ENCODE measurements at regions not wholly inside any gene's neighbourhood (a gene's known extent, or its start where the extent isn't known, plus 50 kb on each side); places are given as distances from the start of the nearest gene placed in this dataset.
A peak's percentile ranks its signal among the peaks of the same experiment; 100 is the strongest.

DNA sequence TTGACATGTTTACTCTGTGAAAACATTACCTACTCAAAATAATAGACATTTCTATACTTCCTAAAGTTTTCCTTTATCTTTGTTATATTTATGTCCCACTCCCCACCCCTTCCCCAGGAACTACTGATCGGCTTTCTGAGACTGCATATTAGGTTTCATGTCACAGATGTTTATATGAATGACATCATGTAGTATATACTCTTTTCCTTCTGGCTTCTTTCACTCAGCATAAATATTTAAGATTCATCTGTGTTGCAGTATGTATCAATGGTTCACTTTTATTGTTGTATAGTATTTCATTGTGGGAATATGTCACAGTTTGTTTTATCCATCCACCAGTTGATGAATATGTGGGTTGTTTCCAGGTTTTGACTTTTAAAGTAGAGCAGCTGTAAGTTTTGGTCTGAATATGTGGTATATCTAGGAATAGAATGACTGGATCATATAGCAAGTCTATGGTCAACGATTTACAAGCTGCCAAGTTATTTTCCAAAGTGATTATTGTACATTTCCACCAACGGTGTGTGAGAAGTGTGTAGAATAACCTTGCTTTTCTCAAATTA is 73.8 kb upstream of the CAV2 start (continued):
- TF ChIP-seq, protein P1, sequence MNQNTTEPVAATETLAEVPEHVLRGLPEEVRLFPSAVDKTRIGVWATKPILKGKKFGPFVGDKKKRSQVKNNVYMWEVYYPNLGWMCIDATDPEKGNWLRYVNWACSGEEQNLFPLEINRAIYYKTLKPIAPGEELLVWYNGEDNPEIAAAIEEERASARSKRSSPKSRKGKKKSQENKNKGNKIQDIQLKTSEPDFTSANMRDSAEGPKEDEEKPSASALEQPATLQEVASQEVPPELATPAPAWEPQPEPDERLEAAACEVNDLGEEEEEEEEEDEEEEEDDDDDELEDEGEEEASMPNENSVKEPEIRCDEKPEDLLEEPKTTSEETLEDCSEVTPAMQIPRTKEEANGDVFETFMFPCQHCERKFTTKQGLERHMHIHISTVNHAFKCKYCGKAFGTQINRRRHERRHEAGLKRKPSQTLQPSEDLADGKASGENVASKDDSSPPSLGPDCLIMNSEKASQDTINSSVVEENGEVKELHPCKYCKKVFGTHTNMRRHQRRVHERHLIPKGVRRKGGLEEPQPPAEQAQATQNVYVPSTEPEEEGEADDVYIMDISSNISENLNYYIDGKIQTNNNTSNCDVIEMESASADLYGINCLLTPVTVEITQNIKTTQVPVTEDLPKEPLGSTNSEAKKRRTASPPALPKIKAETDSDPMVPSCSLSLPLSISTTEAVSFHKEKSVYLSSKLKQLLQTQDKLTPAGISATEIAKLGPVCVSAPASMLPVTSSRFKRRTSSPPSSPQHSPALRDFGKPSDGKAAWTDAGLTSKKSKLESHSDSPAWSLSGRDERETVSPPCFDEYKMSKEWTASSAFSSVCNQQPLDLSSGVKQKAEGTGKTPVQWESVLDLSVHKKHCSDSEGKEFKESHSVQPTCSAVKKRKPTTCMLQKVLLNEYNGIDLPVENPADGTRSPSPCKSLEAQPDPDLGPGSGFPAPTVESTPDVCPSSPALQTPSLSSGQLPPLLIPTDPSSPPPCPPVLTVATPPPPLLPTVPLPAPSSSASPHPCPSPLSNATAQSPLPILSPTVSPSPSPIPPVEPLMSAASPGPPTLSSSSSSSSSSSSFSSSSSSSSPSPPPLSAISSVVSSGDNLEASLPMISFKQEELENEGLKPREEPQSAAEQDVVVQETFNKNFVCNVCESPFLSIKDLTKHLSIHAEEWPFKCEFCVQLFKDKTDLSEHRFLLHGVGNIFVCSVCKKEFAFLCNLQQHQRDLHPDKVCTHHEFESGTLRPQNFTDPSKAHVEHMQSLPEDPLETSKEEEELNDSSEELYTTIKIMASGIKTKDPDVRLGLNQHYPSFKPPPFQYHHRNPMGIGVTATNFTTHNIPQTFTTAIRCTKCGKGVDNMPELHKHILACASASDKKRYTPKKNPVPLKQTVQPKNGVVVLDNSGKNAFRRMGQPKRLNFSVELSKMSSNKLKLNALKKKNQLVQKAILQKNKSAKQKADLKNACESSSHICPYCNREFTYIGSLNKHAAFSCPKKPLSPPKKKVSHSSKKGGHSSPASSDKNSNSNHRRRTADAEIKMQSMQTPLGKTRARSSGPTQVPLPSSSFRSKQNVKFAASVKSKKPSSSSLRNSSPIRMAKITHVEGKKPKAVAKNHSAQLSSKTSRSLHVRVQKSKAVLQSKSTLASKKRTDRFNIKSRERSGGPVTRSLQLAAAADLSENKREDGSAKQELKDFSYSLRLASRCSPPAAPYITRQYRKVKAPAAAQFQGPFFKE (tag by site-specific recombination; IDR thresholded peaks at IDR 0.05; ENCODE audit: borderline replicate concordance): no peak
- TF ChIP-seq ZSCAN23 (tag by site-specific recombination; IDR thresholded peaks at IDR 0.05) (no peak), ZNF140 (tag by site-specific recombination; IDR thresholded peaks at IDR 0.05) (no peak), WT1 (tag by site-specific recombination; IDR thresholded peaks at IDR 0.05) (no peak), ZBTB21 (tag by site-specific recombination; IDR thresholded peaks at IDR 0.05) (no peak), ZNF677 (tag by site-specific recombination; IDR thresholded peaks at IDR 0.05) (no peak), ZNF600 (tag by site-specific recombination; IDR thresholded peaks at IDR 0.05) (no peak), ZBTB17 (tag by site-specific recombination; IDR thresholded peaks at IDR 0.05) (peak; percentile 83), ZNF211 (tag by site-specific recombination; IDR thresholded peaks at IDR 0.05; ENCODE audit: low read depth) (0 out of 2 replicates have a peak, but pooled peaks have one; percentile 17), BCL11B (tag by site-specific recombination; IDR thresholded peaks at IDR 0.05; ENCODE audit: low read depth) (no peak), ZNF830 (tag by site-specific recombination; IDR thresholded peaks at IDR 0.05; ENCODE audit: low read depth) (no peak), ZNF792 (tag by site-specific recombination; IDR thresholded peaks at IDR 0.05) (no peak), PRDM1 (tag by site-specific recombination; IDR thresholded peaks at IDR 0.05) (no peak), ZNF530 (tag by site-specific recombination; IDR thresholded peaks at IDR 0.05; ENCODE audit: low read depth) (no peak), KLF7 (tag by site-specific recombination; IDR thresholded peaks at IDR 0.05; ENCODE audit: borderline replicate concordance) (no peak), ZNF10 (tag by site-specific recombination; IDR thresholded peaks at IDR 0.05) (no peak), ZNF610 (tag by site-specific recombination; IDR thresholded peaks at IDR 0.05; ENCODE audit: borderline replicate concordance) (no peak), OSR2 (tag by site-specific recombination; IDR thresholded peaks at IDR 0.05) (peak; percentile 37; the same call in 1 of the 2 replicates), ZNF366 (tag by site-specific recombination; conservative IDR thresholded peaks at IDR 0.05) (peak; percentile 67), GLI2 (tag by site-specific recombination; IDR thresholded peaks at IDR 0.05; ENCODE audit: borderline replicate concordance, low read depth) (no peak), ZNF239 (tag by site-specific recombination; IDR thresholded peaks at IDR 0.05) (no peak), ZNF184 (tag by site-specific recombination; IDR thresholded peaks at IDR 0.05) (no peak; the same call in 1 of the 2 replicates), ZNF138 (tag by site-specific recombination; IDR thresholded peaks at IDR 0.05; ENCODE audit: borderline replicate concordance) (no peak)
- TF ChIP-seq, protein P2, sequence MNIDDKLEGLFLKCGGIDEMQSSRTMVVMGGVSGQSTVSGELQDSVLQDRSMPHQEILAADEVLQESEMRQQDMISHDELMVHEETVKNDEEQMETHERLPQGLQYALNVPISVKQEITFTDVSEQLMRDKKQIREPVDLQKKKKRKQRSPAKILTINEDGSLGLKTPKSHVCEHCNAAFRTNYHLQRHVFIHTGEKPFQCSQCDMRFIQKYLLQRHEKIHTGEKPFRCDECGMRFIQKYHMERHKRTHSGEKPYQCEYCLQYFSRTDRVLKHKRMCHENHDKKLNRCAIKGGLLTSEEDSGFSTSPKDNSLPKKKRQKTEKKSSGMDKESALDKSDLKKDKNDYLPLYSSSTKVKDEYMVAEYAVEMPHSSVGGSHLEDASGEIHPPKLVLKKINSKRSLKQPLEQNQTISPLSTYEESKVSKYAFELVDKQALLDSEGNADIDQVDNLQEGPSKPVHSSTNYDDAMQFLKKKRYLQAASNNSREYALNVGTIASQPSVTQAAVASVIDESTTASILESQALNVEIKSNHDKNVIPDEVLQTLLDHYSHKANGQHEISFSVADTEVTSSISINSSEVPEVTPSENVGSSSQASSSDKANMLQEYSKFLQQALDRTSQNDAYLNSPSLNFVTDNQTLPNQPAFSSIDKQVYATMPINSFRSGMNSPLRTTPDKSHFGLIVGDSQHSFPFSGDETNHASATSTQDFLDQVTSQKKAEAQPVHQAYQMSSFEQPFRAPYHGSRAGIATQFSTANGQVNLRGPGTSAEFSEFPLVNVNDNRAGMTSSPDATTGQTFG (tag by site-specific recombination; IDR thresholded peaks at IDR 0.05; ENCODE audit: borderline replicate concordance): no peak
- TF ChIP-seq, protein P3, sequence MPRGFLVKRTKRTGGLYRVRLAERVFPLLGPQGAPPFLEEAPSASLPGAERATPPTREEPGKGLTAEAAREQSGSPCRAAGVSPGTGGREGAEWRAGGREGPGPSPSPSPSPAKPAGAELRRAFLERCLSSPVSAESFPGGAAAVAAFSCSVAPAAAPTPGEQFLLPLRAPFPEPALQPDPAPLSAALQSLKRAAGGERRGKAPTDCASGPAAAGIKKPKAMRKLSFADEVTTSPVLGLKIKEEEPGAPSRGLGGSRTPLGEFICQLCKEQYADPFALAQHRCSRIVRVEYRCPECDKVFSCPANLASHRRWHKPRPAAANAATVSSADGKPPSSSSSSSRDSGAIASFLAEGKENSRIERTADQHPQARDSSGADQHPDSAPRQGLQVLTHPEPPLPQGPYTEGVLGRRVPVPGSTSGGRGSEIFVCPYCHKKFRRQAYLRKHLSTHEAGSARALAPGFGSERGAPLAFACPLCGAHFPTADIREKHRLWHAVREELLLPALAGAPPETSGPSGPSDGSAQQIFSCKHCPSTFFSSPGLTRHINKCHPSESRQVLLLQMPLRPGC (tag by site-specific recombination; IDR thresholded peaks at IDR 0.05): peak; percentile 57; the same call in 1 of the 2 replicates
- TF ChIP-seq, protein P4, sequence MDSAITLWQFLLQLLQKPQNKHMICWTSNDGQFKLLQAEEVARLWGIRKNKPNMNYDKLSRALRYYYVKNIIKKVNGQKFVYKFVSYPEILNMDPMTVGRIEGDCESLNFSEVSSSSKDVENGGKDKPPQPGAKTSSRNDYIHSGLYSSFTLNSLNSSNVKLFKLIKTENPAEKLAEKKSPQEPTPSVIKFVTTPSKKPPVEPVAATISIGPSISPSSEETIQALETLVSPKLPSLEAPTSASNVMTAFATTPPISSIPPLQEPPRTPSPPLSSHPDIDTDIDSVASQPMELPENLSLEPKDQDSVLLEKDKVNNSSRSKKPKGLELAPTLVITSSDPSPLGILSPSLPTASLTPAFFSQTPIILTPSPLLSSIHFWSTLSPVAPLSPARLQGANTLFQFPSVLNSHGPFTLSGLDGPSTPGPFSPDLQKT (IDR thresholded peaks at IDR 0.05; ENCODE audit: borderline replicate concordance, low read depth, low read length): no peak
